ENCODE measurements at regions not wholly inside any gene's neighbourhood (a gene's known extent, or its start where the extent isn't known, plus 50 kb on each side); places are given as distances from the start of the nearest gene placed in this dataset.

GRCh38 chr14:53378142-53378541, 225.0 kb upstream of the DDHD1 start:
- no peak for TF ChIP-seq CTCF (conservative IDR thresholded peaks at IDR 0.05)
- no peak for TF ChIP-seq EZH2 (IDR thresholded peaks at IDR 0.05; ENCODE audit: low read depth)
